PC-3 (cell line): ENCODE measurements at regions not wholly inside any gene's neighbourhood (a gene's known extent, or its start where the extent isn't known, plus 50 kb on each side); places are given as distances from the start of the nearest gene placed in this dataset.

Experiments used
- ATAC-seq: fragments of 200-7000 bp; cut with Tn5 transposase; 2 replicates; pipeline ENCODE4 v1.9.1; 2020; ENCODE audit warnings: mild to moderate bottlenecking, moderate library complexity
- BruUV-seq: library from RNA; stranded (reverse); fragments of 400-500 nt; replicated peaks from 2 replicates; lab custom pipeline; 2021; lab: Mats Ljungman, UMichigan
- CTCF ChIA-PET: fragments of 300-600 bp; sonication (Branson Sonifier 250); formaldehyde crosslinking; loops from one replicate; lab custom pipeline; 2022; ENCODE audit warnings: antibody characterized with exemption; lab: Charles Lee
- POLR2A ChIA-PET: fragments of 300-600 bp; sonication (Branson Sonifier 250); formaldehyde crosslinking; loops from one replicate; lab custom pipeline; 2022; ENCODE audit warnings: antibody characterized with exemption; ENCODE audit not compliant: unreplicated experiment; lab: Charles Lee
- DNase-seq: peaks from one replicate; pipeline ENCODE4 v3.0.0-alpha.2; 2015
- H2AFZ ChIP-seq: fragments of 300-600 bp; sonication (generic); 2 replicates; pipeline ENCODE4 v1.6.0; 2016; ENCODE audit warnings: antibody characterized with exemption, low read length
- H3F3A ChIP-seq: fragments of 300-600 bp; sonication (generic); one replicate; pipeline ENCODE4 v1.6.0; 2017; ENCODE audit warnings: antibody characterized with exemption, low read length, control low read depth, mild to moderate bottlenecking; ENCODE audit not compliant: unreplicated experiment
- H3K27ac ChIP-seq: fragments of 300-600 bp; sonication (generic); 2 replicates; pipeline ENCODE4 v1.5.1; 2016; ENCODE audit warnings: mild to moderate bottlenecking, low read length
- H3K27me3 ChIP-seq: fragments of 300-600 bp; sonication (generic); 2 replicates; pipeline ENCODE4 v1.6.1; 2016; ENCODE audit warnings: low read length, mixed read lengths
- H3K36me3 ChIP-seq: fragments of 300-600 bp; sonication (generic); 2 replicates; pipeline ENCODE4 v1.6.1; 2016; ENCODE audit warnings: low read depth, mixed run types, low read length, mixed read lengths
- H3K4me1 ChIP-seq: fragments of 300-600 bp; sonication (generic); 2 replicates; pipeline ENCODE4 v1.5.1; 2016; ENCODE audit warnings: low read length; ENCODE audit not compliant: insufficient read depth
- H3K4me2 ChIP-seq: fragments of 300-600 bp; sonication (generic); 2 replicates; pipeline ENCODE4 v1.6.0; 2016; ENCODE audit warnings: low read length
- H3K4me3 ChIP-seq: fragments of 300-600 bp; sonication (generic); 2 replicates; pipeline ENCODE4 v1.5.1; 2016; ENCODE audit warnings: mild to moderate bottlenecking, low read length, mixed read lengths
- H3K79me2 ChIP-seq: fragments of 300-600 bp; sonication (generic); 2 replicates; pipeline ENCODE4 v1.6.1; 2017; ENCODE audit warnings: low read length, mixed read lengths
- H3K9ac ChIP-seq: fragments of 300-600 bp; sonication (generic); 2 replicates; pipeline ENCODE4 v1.6.0; 2016; ENCODE audit warnings: mild to moderate bottlenecking, low read length
- H3K9me2 ChIP-seq: fragments of 300-600 bp; sonication (generic); replicated peaks from 2 replicates; pipeline ENCODE4 v1.6.1; 2016; ENCODE audit warnings: mixed run types, low read length, mixed read lengths
- H3K9me3 ChIP-seq: fragments of 300-600 bp; sonication (generic); 2 replicates; pipeline ENCODE4 v1.6.1; 2016; ENCODE audit warnings: low read length, mixed read lengths
- H4K20me1 ChIP-seq: fragments of 300-600 bp; sonication (generic); 2 replicates; pipeline ENCODE4 v1.6.1; 2016; ENCODE audit warnings: low read length, mixed read lengths
- CTCF ChIP-seq: fragments of 300-600 bp; sonication (generic); conservative IDR thresholded peaks from 2 replicates; pipeline ENCODE4 v1.5.1; 2017; ENCODE audit warnings: antibody characterized with exemption, low read depth, mild to moderate bottlenecking, low read length
- EZH2 ChIP-seq: fragments of 300-600 bp; sonication (generic); IDR thresholded peaks from one replicate; pipeline ENCODE4 v1.6.1; 2017; ENCODE audit warnings: antibody characterized with exemption, mild to moderate bottlenecking, low read length; ENCODE audit not compliant: unreplicated experiment
- EZH2phosphoT487 ChIP-seq: fragments of 300-600 bp; sonication (generic); IDR thresholded peaks from 2 replicates; pipeline ENCODE4 v1.6.1; 2018; ENCODE audit warnings: mild to moderate bottlenecking, antibody characterized with exemption, low read length, borderline replicate concordance
- intact Hi-C: fragments of 100-400 bp; cut with micrococcal nuclease; formaldehyde crosslinking; loops from 2 replicates; pipeline ENCODE4 v1.9.0; 2023

GRCh38 chr6:170102582-170103481 is 188.0 kb downstream of the DLL1 start:
- Histone ChIP-seq H3K79me2 (no peaks in the 10 kb centered on the region), H3K4me3 (no peak overlapping the region), H3K4me1 (no peaks in the 10 kb centered on the region), H2AFZ (no peak overlapping the region), H3K9me2 (no peaks in the 10 kb centered on the region), H3K27me3 (0 out of 2 replicates have a peak, but pooled peaks cover 7% of the 10 kb centered on the region), H3K36me3 (no peaks in the 10 kb centered on the region), H3K9ac (no peak overlapping the region), H3K27ac (no peak overlapping the region), H4K20me1 (no peaks in the 10 kb centered on the region), H3K9me3 (no peaks in the 10 kb centered on the region), H3K4me2 (no peak overlapping the region), H3F3A (no peaks in the 10 kb centered on the region)
- ChIA-PET POLR2A (no interaction called here), CTCF (no interaction called here)
- intact Hi-C loops: no loop called here
- ATAC-seq (no peak), DNase-seq (no peak)
- TF ChIP-seq EZH2phosphoT487 (no peak), CTCF (no peak), EZH2 (no peak)
- no TSS peak for BruUV-seq

GRCh38 chr6:170102038-170102437 is 188.8 kb downstream of the DLL1 start:
- BruUV-seq: no TSS peak
- POLR2A ChIA-PET: no interaction called here

More at GRCh38 chr6:170102038-170102437, 188.8 kb downstream of the DLL1 start:
- H3K9ac ChIP-seq: no peak overlapping the region
- no peak overlapping the region for H3K4me2 ChIP-seq
- intact Hi-C loops: no loop called here
- H3K27me3 ChIP-seq: 0 out of 2 replicates have a peak, but pooled peaks cover 7% of the 10 kb centered on the region
- H2AFZ ChIP-seq: no peak overlapping the region
- ATAC-seq (no peak), DNase-seq (no peak)
- H3K9me3 ChIP-seq: no peaks in the 10 kb centered on the region
- H3K4me3 ChIP-seq: no peak overlapping the region
- no peaks in the 10 kb centered on the region for H4K20me1 ChIP-seq
- CTCF ChIA-PET: no interaction called here
- TF ChIP-seq EZH2phosphoT487 (no peak), EZH2 (no peak), CTCF (no peak)
- no peaks in the 10 kb centered on the region for H3K4me1 ChIP-seq
- no peaks in the 10 kb centered on the region for H3K79me2 ChIP-seq
- no peaks in the 10 kb centered on the region for H3K9me2 ChIP-seq
- H3K27ac ChIP-seq: no peak overlapping the region
- H3K36me3 ChIP-seq: no peaks in the 10 kb centered on the region
- H3F3A ChIP-seq: no peaks in the 10 kb centered on the region
